ENCODE measurements at regions not wholly inside any gene's neighbourhood (a gene's known extent, or its start where the extent isn't known, plus 50 kb on each side); places are given as distances from the start of the nearest gene placed in this dataset.

GRCh38 chr12:87094356-87094755 lies 838.2 kb upstream of the MGAT4C start:
- ChIA-PET POLR2A (no interaction called here), CTCF (no interaction called here)
- H3K36me3 ChIP-seq (ENCODE audit: control insufficient read depth, insufficient read depth, low read length): no peaks in the 10 kb centered on the region
- H3K27me3 ChIP-seq (ENCODE audit: control insufficient read depth, insufficient read depth, low read length): no peaks in the 10 kb centered on the region
- no peak overlapping the region for H3K4me3 ChIP-seq (ENCODE audit: low read depth, low read length)
- TF ChIP-seq CTCF (IDR thresholded peaks at IDR 0.05; ENCODE audit: insufficient read depth, low read depth, low read length): no peak
- DNase-seq (ENCODE audit: low read depth): no peak

GRCh38 chr12:87092421-87092820 lies 836.2 kb upstream of the MGAT4C start:
- no peak overlapping the region for H3K4me3 ChIP-seq (ENCODE audit: low read depth, low read length)
- TF ChIP-seq CTCF (IDR thresholded peaks at IDR 0.05; ENCODE audit: insufficient read depth, low read depth, low read length): no peak
- no peaks in the 10 kb centered on the region for H3K27me3 ChIP-seq (ENCODE audit: control insufficient read depth, insufficient read depth, low read length)
- ChIA-PET CTCF (no interaction called here), POLR2A (no interaction called here)
- no peak for DNase-seq (ENCODE audit: low read depth)
- no peaks in the 10 kb centered on the region for H3K36me3 ChIP-seq (ENCODE audit: control insufficient read depth, insufficient read depth, low read length)

GRCh38 chr12:87086118-87086891 lies 830.1 kb upstream of the MGAT4C start:
- TF ChIP-seq CTCF (IDR thresholded peaks at IDR 0.05; ENCODE audit: insufficient read depth, low read depth, low read length): no peak
- Histone ChIP-seq H3K4me3 (ENCODE audit: low read depth, low read length) (no peak overlapping the region), H3K36me3 (ENCODE audit: control insufficient read depth, insufficient read depth, low read length) (no peaks in the 10 kb centered on the region), H3K27me3 (ENCODE audit: control insufficient read depth, insufficient read depth, low read length) (no peaks in the 10 kb centered on the region)
- POLR2A ChIA-PET: no interaction called here
- CTCF ChIA-PET: no interaction called here
- no peak for DNase-seq (ENCODE audit: low read depth)

- ChIA-PET CTCF (no interaction called here), POLR2A (no interaction called here)
- no peaks in the 10 kb centered on the region for H3K27me3 ChIP-seq (ENCODE audit: control insufficient read depth, insufficient read depth, low read length)
- H3K36me3 ChIP-seq (ENCODE audit: control insufficient read depth, insufficient read depth, low read length): no peaks in the 10 kb centered on the region
- TF ChIP-seq CTCF (IDR thresholded peaks at IDR 0.05; ENCODE audit: insufficient read depth, low read depth, low read length): no peak
- no peak for DNase-seq (ENCODE audit: low read depth)
- H3K4me3 ChIP-seq (ENCODE audit: low read depth, low read length): no peak overlapping the region
Observed at GRCh38 chr12:87085286-87085685, 829.1 kb upstream of the MGAT4C start.

GRCh38 chr12:87082756-87083155 lies 826.6 kb upstream of the MGAT4C start:
- H3K36me3 ChIP-seq (ENCODE audit: control insufficient read depth, insufficient read depth, low read length): no peaks in the 10 kb centered on the region
- CTCF ChIA-PET: no interaction called here
- POLR2A ChIA-PET: no interaction called here
- H3K4me3 ChIP-seq (ENCODE audit: low read depth, low read length): no peak overlapping the region
- no peak for DNase-seq (ENCODE audit: low read depth)
- H3K27me3 ChIP-seq (ENCODE audit: control insufficient read depth, insufficient read depth, low read length): no peaks in the 10 kb centered on the region
- no peak for TF ChIP-seq CTCF (IDR thresholded peaks at IDR 0.05; ENCODE audit: insufficient read depth, low read depth, low read length)
